Smooth muscle cell (in vitro differentiated cells): ENCODE measurements at regions not wholly inside any gene's neighbourhood (a gene's known extent, or its start where the extent isn't known, plus 50 kb on each side); places are given as distances from the start of the nearest gene placed in this dataset.

Experiments
- DNase-seq: peaks from one replicate; lab custom pipeline; 2025; ENCODE audit not compliant: unreplicated experiment; lab: John Stamatoyannopoulos, UW
- H2AFZ ChIP-seq: fragments of 200-600 bp; sonication (generic); 2 replicates; pipeline ENCODE4 v1.6.0; 2016; ENCODE audit warnings: antibody characterized with exemption, low read depth, mild to moderate bottlenecking
- H3F3A ChIP-seq: fragments of 200-600 bp; sonication (generic); 2 replicates; pipeline ENCODE4 v1.6.0; 2017; ENCODE audit warnings: antibody characterized with exemption, low read depth
- H3K27ac ChIP-seq: fragments of 200-600 bp; sonication (generic); 2 replicates; pipeline ENCODE4 v1.5.1; 2016; ENCODE audit warnings: low read depth, mild to moderate bottlenecking
- H3K27me3 ChIP-seq: fragments of 200-600 bp; sonication (generic); 2 replicates; pipeline ENCODE4 v1.6.1; 2016; ENCODE audit warnings: low read depth, mild to moderate bottlenecking
- H3K36me3 ChIP-seq: fragments of 200-600 bp; sonication (generic); 2 replicates; pipeline ENCODE4 v1.5.1; 2016; ENCODE audit warnings: low read depth
- H3K4me1 ChIP-seq: fragments of 200-600 bp; sonication (generic); 2 replicates; pipeline ENCODE4 v1.5.1; 2016; ENCODE audit warnings: low read depth
- H3K4me2 ChIP-seq: fragments of 200-600 bp; sonication (generic); 2 replicates; pipeline ENCODE4 v1.6.0; 2016; ENCODE audit warnings: mild to moderate bottlenecking
- H3K4me3 ChIP-seq: fragments of 200-600 bp; sonication (generic); 2 replicates; pipeline ENCODE4 v1.5.1; 2016; ENCODE audit warnings: mild to moderate bottlenecking
- H3K79me2 ChIP-seq: fragments of 200-600 bp; sonication (generic); 2 replicates; pipeline ENCODE4 v1.6.0; 2016; ENCODE audit warnings: low read depth, mild to moderate bottlenecking
- H3K9ac ChIP-seq: fragments of 200-600 bp; sonication (generic); 2 replicates; pipeline ENCODE4 v1.6.0; 2016; ENCODE audit warnings: low read depth
- H3K9me3 ChIP-seq: fragments of 200-600 bp; sonication (generic); replicated peaks from 2 replicates; pipeline ENCODE4 v1.5.1; 2016; ENCODE audit warnings: low read depth
- H4K20me1 ChIP-seq: fragments of 200-600 bp; sonication (generic); 2 replicates; pipeline ENCODE4 v1.6.0; 2016; ENCODE audit warnings: low read depth
- WGBS: methylation state at CpG from one replicate; pipeline ENCODE4 v1.1.7; 2016; ENCODE audit warnings: low lambda C conversion rate; 5-methylcytosine and 5-hydroxymethylcytosine counted together
- TF ChIP-seq, protein P1 (sequence below): fragments of 200-600 bp; sonication (generic); IDR thresholded peaks from 2 replicates; pipeline ENCODE4 v1.5.1; 2017; ENCODE audit warnings: borderline replicate concordance, mild to moderate bottlenecking, antibody characterized with exemption; ENCODE audit not compliant: insufficient read depth, poor library complexity, severe bottlenecking

DNA sequence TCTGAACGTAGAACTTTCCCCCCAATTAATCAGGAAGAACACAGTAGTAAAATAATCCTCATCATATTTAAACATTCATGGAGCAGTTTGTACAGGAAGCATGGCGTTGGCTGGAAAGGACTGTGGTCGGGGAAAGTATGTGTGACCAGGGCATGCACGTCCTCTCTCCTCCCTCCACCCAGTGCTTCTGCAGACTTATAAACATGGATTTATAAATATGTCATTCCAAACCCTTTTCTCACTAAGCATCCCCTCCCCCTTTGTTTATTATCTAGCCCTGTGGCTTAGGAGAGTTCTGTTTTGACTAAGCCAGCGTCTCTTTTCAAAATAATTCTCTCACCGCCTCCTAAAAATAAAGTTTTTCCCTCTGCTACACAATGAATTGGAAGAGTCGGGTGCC lies 70.4 kb upstream of the DAP start:
- Histone ChIP-seq H2AFZ (peak overlapping the region; percentile 56), H3K9me3 (no peaks in the 10 kb centered on the region), H3F3A (peaks cover 6% of the 10 kb centered on the region), H3K4me3 (no peak overlapping the region), H3K27ac (peak overlapping the region; percentile 75), H3K27me3 (no peaks in the 10 kb centered on the region), H3K79me2 (no peaks in the 10 kb centered on the region), H3K36me3 (no peaks in the 10 kb centered on the region), H3K4me2 (peak overlapping the region; percentile 74), H3K9ac (peak overlapping the region; percentile 32), H4K20me1 (no peaks in the 10 kb centered on the region), H3K4me1 (no peaks in the 10 kb centered on the region)
- TF ChIP-seq, protein P1, sequence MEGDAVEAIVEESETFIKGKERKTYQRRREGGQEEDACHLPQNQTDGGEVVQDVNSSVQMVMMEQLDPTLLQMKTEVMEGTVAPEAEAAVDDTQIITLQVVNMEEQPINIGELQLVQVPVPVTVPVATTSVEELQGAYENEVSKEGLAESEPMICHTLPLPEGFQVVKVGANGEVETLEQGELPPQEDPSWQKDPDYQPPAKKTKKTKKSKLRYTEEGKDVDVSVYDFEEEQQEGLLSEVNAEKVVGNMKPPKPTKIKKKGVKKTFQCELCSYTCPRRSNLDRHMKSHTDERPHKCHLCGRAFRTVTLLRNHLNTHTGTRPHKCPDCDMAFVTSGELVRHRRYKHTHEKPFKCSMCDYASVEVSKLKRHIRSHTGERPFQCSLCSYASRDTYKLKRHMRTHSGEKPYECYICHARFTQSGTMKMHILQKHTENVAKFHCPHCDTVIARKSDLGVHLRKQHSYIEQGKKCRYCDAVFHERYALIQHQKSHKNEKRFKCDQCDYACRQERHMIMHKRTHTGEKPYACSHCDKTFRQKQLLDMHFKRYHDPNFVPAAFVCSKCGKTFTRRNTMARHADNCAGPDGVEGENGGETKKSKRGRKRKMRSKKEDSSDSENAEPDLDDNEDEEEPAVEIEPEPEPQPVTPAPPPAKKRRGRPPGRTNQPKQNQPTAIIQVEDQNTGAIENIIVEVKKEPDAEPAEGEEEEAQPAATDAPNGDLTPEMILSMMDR: no peak
- WGBS: 14% methylated on average over 7 of the region's 7 CpGs
- DNase-seq: no peak

DNA sequence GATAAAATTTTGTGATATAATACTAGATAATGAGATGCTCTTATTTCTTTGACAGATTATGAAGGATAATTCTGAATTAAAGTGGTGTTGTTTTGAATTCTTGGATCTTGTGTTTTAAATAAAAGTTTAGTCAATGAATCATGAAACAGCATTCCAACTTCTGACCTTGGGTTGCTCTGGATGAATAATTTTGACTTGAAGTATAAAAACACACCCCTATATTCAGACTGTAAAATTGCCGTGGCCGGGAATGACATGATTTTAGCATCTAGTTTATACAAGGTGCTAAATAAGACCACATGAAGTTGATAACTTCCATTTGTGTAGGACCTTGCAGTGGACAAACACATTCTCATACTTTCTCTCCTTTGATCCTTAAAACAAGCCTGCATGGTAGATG lies 67.2 kb upstream of the DAP start:
- no peak overlapping the region for H3K4me2 ChIP-seq
- no peaks in the 10 kb centered on the region for H3K36me3 ChIP-seq
- H2AFZ ChIP-seq: no peak overlapping the region
- H3K4me1 ChIP-seq: no peaks in the 10 kb centered on the region
- H3F3A ChIP-seq: peaks cover 6% of the 10 kb centered on the region
- H3K9me3 ChIP-seq: no peaks in the 10 kb centered on the region
- H3K9ac ChIP-seq: no peak overlapping the region
- WGBS: 96% methylated on average over 2 of the region's 2 CpGs
- TF ChIP-seq, protein P1: no peak
- no peak for DNase-seq
- no peaks in the 10 kb centered on the region for H4K20me1 ChIP-seq
- H3K27ac ChIP-seq: no peak overlapping the region
- H3K79me2 ChIP-seq: no peaks in the 10 kb centered on the region
- H3K4me3 ChIP-seq: no peak overlapping the region
- no peaks in the 10 kb centered on the region for H3K27me3 ChIP-seq

DNA sequence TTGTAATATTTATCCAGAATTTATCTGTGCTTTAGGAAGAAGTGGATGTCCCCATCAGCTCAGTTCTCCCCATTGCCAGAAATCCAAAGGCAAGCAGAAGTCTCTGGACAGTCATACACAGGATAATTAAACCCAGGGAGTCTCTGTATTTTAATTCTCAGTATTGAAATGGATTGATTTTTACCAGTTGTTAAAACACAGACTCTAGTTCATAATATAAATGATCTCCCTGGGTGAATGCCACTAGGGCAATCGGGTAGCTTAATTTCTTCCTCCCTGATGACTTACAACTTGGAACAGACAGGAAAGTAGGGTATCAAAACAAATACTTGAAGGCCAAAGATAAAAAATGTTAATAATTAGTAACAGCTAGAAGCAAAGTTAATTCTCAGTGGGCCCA lies 66.5 kb upstream of the DAP start:
- no peaks in the 10 kb centered on the region for H4K20me1 ChIP-seq
- H3K9me3 ChIP-seq: no peaks in the 10 kb centered on the region
- no peak overlapping the region for H3K9ac ChIP-seq
- no peak for DNase-seq
- no peak overlapping the region for H2AFZ ChIP-seq
- H3K4me2 ChIP-seq: no peak overlapping the region
- peaks cover 6% of the 10 kb centered on the region for H3F3A ChIP-seq
- no peaks in the 10 kb centered on the region for H3K4me1 ChIP-seq
- H3K27me3 ChIP-seq: no peaks in the 10 kb centered on the region
- H3K36me3 ChIP-seq: no peaks in the 10 kb centered on the region
- TF ChIP-seq, protein P1: no peak
- no peak overlapping the region for H3K4me3 ChIP-seq
- H3K79me2 ChIP-seq: no peaks in the 10 kb centered on the region
- H3K27ac ChIP-seq: no peak overlapping the region
- WGBS: 100% methylated on average over 1 of the region's 1 CpG

DNA sequence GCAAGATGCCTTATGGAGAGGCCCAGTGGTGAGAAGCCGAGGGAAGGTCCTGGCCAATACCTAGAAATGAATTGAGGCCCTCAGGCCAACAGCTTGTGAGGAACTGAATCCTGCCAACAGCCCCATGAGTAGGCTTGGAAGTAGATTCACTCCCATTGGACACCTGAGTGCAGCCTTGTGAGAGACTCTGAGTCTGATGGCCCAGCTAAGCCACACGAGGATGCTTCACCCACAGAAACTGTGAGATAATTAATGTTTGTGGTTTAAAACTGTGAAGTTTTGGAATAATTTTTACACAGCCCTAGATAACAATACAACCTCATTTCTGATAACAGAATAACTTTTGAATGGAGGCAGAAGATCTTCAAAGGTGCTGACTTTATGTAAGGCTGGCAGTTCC lies 65.9 kb upstream of the DAP start:
- H3K4me2 ChIP-seq: no peak overlapping the region
- H3K27ac ChIP-seq: no peak overlapping the region
- H3K27me3 ChIP-seq: no peaks in the 10 kb centered on the region
- TF ChIP-seq, protein P1: no peak
- H3F3A ChIP-seq: peaks cover under 1% of the 10 kb centered on the region
- no peak overlapping the region for H3K4me3 ChIP-seq
- H3K9me3 ChIP-seq: no peaks in the 10 kb centered on the region
- 90% methylated on average over 2 of the region's 2 CpGs for WGBS
- DNase-seq: no peak
- H3K4me1 ChIP-seq: no peaks in the 10 kb centered on the region
- H3K36me3 ChIP-seq: no peaks in the 10 kb centered on the region
- no peaks in the 10 kb centered on the region for H4K20me1 ChIP-seq
- no peak overlapping the region for H2AFZ ChIP-seq
- no peaks in the 10 kb centered on the region for H3K79me2 ChIP-seq
- no peak overlapping the region for H3K9ac ChIP-seq
